ENCODE measurements at regions not wholly inside any gene's neighbourhood (a gene's known extent, or its start where the extent isn't known, plus 50 kb on each side); places are given as distances from the start of the nearest gene placed in this dataset.

DNA sequence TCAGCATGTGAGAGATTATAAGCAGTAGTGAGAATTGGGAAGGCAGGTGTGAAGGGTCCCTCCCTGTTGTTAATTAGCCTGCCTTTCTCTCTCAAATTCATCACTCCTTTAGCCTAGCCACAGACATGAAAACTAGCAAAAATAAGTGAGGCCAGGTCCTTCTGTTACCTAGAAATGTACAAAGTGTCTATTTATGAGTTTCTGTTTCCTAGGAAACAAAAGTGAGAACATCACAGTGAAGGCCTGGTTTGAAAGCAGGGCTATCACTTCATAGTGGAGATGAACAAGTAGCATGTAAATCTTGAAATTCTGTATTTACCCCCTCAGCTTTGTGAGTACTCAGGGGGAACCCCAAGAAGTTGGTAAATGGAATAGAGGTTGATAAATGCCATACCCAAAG lies 78.2 kb upstream of the UMPS start:
- H3K4me3 ChIP-seq (ENCODE audit: insufficient read length, low read depth) = no peak overlapping the region
- no peaks in the 10 kb centered on the region for H3K27me3 ChIP-seq (ENCODE audit: insufficient read depth, insufficient read length)
- H3K36me3 ChIP-seq (ENCODE audit: insufficient read depth, insufficient read length, low read length) = peaks cover 3% of the 10 kb centered on the region
- H3K9me3 ChIP-seq (ENCODE audit: insufficient read depth, low read length) = no peaks in the 10 kb centered on the region
- no peak overlapping the region for H3K9ac ChIP-seq (ENCODE audit: insufficient read length, low read depth)
- H3K4me1 ChIP-seq (ENCODE audit: insufficient read depth, insufficient read length) = no peaks in the 10 kb centered on the region
- no peak for DNase-seq (ENCODE audit: low read depth, low spot score)
- TF ChIP-seq YY1 (IDR thresholded peaks at IDR 0.05; ENCODE audit: insufficient read depth, insufficient read length) = no peak
- no peak for TF ChIP-seq SUZ12 (IDR thresholded peaks at IDR 0.05; ENCODE audit: extremely low read depth, insufficient read depth, insufficient read length)
- TF ChIP-seq ZNF274 (IDR thresholded peaks at IDR 0.05; ENCODE audit: low read depth, low read length) = no peak

DNA sequence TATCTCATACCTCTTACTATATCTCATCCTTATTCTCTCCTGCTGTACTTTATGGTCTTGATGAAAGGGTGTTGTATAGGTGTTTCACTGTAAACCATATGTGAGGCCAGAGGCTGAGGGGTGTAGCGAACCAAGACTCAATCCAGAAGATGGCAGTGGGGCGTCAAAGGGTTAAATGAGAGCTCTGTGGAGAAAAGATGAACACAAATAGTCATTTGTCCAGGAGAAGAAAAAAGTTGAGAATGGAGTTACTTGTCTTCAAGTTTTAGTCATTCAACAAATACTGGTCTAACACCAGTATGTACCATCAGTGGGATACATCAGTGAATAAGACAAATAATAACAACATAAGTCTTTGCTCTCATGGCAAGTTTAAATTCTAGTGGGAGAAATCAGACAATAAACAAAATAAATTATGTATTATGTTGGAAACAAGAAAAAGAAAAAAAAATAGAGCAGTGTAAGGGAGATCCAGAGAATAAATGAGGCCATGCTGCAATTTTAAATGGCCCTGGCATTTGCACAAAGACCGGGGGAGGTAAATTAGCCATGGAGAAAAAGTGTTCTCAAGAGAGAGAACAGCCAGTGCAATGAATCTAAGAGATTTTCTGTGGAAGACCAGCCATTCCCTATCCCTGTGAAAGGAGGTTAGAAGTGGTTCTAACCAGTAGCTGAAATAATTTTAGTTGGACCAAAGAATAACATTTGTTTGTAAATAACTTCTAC lies 77.0 kb upstream of the UMPS start:
- no peaks in the 10 kb centered on the region for H3K4me1 ChIP-seq (ENCODE audit: insufficient read depth, insufficient read length)
- peaks cover 3% of the 10 kb centered on the region for H3K36me3 ChIP-seq (ENCODE audit: insufficient read depth, insufficient read length, low read length)

DNA sequence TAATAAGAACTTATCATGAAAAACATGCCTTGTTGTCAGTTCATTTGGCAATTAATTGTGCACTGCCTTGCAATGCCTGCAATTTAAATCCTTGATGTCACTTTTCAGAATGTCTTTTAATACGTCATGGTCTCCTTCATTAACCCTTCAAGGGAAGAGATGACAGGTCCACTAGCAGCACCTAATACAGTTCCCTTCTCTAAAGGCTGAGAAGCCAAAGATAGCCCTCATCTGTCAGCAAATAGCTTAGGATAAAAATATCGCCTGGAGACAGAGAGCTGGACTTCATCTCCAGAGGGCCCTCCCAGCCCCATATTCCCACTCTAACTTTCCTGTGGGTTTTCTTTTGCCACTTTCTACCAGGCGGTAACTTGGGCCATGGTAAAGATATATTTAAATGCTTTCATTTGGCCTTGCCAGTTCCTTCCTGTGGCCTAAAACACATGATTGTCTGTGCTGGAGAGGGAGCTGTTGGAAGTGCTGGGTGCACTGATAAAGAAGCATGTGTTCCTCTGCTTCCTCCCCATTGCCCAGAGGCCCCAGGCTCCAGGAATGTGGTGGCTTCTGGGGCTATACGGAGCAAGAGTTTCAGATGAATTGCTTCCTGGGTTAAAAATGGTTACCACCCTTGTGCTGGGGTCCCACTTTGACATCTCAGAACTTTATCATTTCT lies 76.3 kb upstream of the UMPS start:
- Histone ChIP-seq H3K4me3 (ENCODE audit: insufficient read length, low read depth) (no peak overlapping the region), H3K9ac (ENCODE audit: insufficient read length, low read depth) (no peak overlapping the region), H3K4me1 (ENCODE audit: insufficient read depth, insufficient read length) (no peaks in the 10 kb centered on the region), H3K9me3 (ENCODE audit: insufficient read depth, low read length) (no peaks in the 10 kb centered on the region), H3K27me3 (ENCODE audit: insufficient read depth, insufficient read length) (no peaks in the 10 kb centered on the region), H3K36me3 (ENCODE audit: insufficient read depth, insufficient read length, low read length) (peaks cover 6% of the 10 kb centered on the region)
- no peak for DNase-seq (ENCODE audit: low read depth, low spot score)
- TF ChIP-seq ZNF274 (IDR thresholded peaks at IDR 0.05; ENCODE audit: low read depth, low read length) = no peak
- no peak for TF ChIP-seq SUZ12 (IDR thresholded peaks at IDR 0.05; ENCODE audit: extremely low read depth, insufficient read depth, insufficient read length)
- TF ChIP-seq YY1 (IDR thresholded peaks at IDR 0.05; ENCODE audit: insufficient read depth, insufficient read length) = no peak

More for the DNA sequence above, 77.0 kb upstream of the UMPS start:
- Histone ChIP-seq H3K9ac (ENCODE audit: insufficient read length, low read depth) (no peak overlapping the region), H3K27me3 (ENCODE audit: insufficient read depth, insufficient read length) (no peaks in the 10 kb centered on the region), H3K9me3 (ENCODE audit: insufficient read depth, low read length) (no peaks in the 10 kb centered on the region), H3K4me3 (ENCODE audit: insufficient read length, low read depth) (no peak overlapping the region)
- DNase-seq (ENCODE audit: low read depth, low spot score) = no peak
- TF ChIP-seq SUZ12 (IDR thresholded peaks at IDR 0.05; ENCODE audit: extremely low read depth, insufficient read depth, insufficient read length) (no peak), YY1 (IDR thresholded peaks at IDR 0.05; ENCODE audit: insufficient read depth, insufficient read length) (no peak), ZNF274 (IDR thresholded peaks at IDR 0.05; ENCODE audit: low read depth, low read length) (no peak)

DNA sequence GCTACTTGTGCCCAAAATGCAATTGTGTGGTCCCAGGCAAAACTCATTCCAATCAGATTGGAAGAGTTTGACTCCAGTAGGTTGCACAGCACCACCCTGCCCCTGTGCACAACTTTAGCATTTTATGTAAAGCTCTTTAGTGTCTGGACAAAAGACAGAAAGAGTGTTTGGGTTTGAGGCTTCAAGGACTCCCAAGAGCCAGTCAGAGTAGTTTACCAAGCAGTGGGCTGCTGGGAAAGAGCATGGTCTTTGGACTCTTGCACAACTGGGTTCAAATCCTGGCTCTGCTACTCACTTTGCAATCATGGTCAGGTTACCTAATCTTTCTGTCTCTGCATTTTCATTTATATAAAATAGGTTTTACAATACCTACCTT lies 75.8 kb upstream of the UMPS start:
- Histone ChIP-seq H3K36me3 (ENCODE audit: insufficient read depth, insufficient read length, low read length) (peaks cover 6% of the 10 kb centered on the region), H3K27me3 (ENCODE audit: insufficient read depth, insufficient read length) (no peaks in the 10 kb centered on the region), H3K9me3 (ENCODE audit: insufficient read depth, low read length) (no peaks in the 10 kb centered on the region), H3K4me3 (ENCODE audit: insufficient read length, low read depth) (no peak overlapping the region), H3K9ac (ENCODE audit: insufficient read length, low read depth) (no peak overlapping the region), H3K4me1 (ENCODE audit: insufficient read depth, insufficient read length) (no peaks in the 10 kb centered on the region)
- no peak for DNase-seq (ENCODE audit: low read depth, low spot score)
- TF ChIP-seq YY1 (IDR thresholded peaks at IDR 0.05; ENCODE audit: insufficient read depth, insufficient read length) = no peak
- TF ChIP-seq ZNF274 (IDR thresholded peaks at IDR 0.05; ENCODE audit: low read depth, low read length) = no peak
- TF ChIP-seq SUZ12 (IDR thresholded peaks at IDR 0.05; ENCODE audit: extremely low read depth, insufficient read depth, insufficient read length) = no peak

DNA sequence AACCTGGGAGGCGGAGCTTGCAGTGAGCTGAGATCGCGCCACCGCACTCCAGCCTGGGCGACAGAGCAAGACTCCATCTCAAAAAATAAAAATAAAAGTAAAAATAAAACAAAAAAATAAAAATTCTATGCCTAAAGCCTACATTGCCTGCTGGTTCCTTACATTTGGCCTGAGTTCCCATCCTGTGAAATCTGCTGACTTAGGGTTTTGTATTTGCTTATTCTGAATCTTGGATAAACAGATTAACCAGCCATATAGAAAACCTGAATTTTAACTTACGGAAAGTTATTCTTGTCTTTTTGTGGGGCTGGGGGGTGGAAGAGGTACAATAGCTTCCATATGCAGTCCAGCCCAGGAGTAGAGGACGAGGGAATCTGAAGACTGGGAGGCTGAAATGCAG lies 73.7 kb upstream of the UMPS start:
- H3K36me3 ChIP-seq (ENCODE audit: insufficient read depth, insufficient read length, low read length) = peaks cover 6% of the 10 kb centered on the region
- TF ChIP-seq SUZ12 (IDR thresholded peaks at IDR 0.05; ENCODE audit: extremely low read depth, insufficient read depth, insufficient read length) = no peak
- TF ChIP-seq ZNF274 (IDR thresholded peaks at IDR 0.05; ENCODE audit: low read depth, low read length) = no peak
- no peak for TF ChIP-seq YY1 (IDR thresholded peaks at IDR 0.05; ENCODE audit: insufficient read depth, insufficient read length)
- DNase-seq (ENCODE audit: low read depth, low spot score) = no peak
- H3K4me1 ChIP-seq (ENCODE audit: insufficient read depth, insufficient read length) = no peaks in the 10 kb centered on the region
- no peaks in the 10 kb centered on the region for H3K27me3 ChIP-seq (ENCODE audit: insufficient read depth, insufficient read length)
- H3K4me3 ChIP-seq (ENCODE audit: insufficient read length, low read depth) = no peak overlapping the region
- H3K9me3 ChIP-seq (ENCODE audit: insufficient read depth, low read length) = no peaks in the 10 kb centered on the region
- H3K9ac ChIP-seq (ENCODE audit: insufficient read length, low read depth) = no peak overlapping the region

DNA sequence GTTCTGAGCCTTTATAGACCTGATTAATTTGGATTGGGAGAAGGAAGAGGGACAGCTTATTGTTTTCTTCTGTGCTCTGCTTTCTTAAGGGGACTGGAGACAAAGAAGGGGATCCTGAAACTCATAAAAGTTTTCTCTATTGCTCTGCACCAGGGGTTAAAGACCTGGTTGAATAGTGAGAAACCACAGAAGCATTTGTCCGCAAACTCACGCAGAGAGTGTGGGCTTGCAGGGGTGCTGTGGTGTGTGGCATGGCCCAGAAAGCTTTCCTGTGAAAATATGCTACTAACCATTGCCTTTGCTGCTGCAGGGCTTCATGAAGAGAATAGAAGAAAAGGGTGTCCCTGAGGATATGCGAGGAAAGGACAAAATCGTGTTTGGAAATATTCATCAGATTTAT lies 73.1 kb upstream of the UMPS start:
- peaks cover 5% of the 10 kb centered on the region for H3K36me3 ChIP-seq (ENCODE audit: insufficient read depth, insufficient read length, low read length)
- TF ChIP-seq SUZ12 (IDR thresholded peaks at IDR 0.05; ENCODE audit: extremely low read depth, insufficient read depth, insufficient read length) (no peak), YY1 (IDR thresholded peaks at IDR 0.05; ENCODE audit: insufficient read depth, insufficient read length) (no peak), ZNF274 (IDR thresholded peaks at IDR 0.05; ENCODE audit: low read depth, low read length) (no peak)

DNA sequence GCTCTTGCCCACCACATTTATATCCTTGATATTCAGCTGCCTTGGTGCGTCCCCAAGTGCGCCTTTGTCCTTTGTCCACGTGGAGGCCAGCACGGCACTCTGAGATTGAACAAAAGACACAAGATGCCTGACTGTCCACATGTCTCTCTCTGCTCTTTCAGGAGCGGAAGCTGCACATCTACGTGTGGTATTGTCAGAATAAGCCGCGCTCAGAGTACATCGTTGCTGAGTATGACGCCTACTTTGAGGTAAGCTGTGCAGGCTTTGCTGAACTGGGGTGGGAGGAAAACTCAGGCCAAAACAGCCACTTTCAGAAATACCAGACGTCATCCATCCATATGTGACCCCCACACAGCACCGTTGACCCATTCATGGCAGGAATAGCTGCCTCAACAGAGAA lies 72.0 kb upstream of the UMPS start:
- Histone ChIP-seq H3K4me1 (ENCODE audit: insufficient read depth, insufficient read length) (no peaks in the 10 kb centered on the region), H3K27me3 (ENCODE audit: insufficient read depth, insufficient read length) (no peaks in the 10 kb centered on the region), H3K36me3 (ENCODE audit: insufficient read depth, insufficient read length, low read length) (peaks cover 3% of the 10 kb centered on the region), H3K9ac (ENCODE audit: insufficient read length, low read depth) (no peak overlapping the region), H3K4me3 (ENCODE audit: insufficient read length, low read depth) (no peak overlapping the region), H3K9me3 (ENCODE audit: insufficient read depth, low read length) (no peaks in the 10 kb centered on the region)
- TF ChIP-seq SUZ12 (IDR thresholded peaks at IDR 0.05; ENCODE audit: extremely low read depth, insufficient read depth, insufficient read length) (no peak), YY1 (IDR thresholded peaks at IDR 0.05; ENCODE audit: insufficient read depth, insufficient read length) (no peak), ZNF274 (IDR thresholded peaks at IDR 0.05; ENCODE audit: low read depth, low read length) (no peak)
- DNase-seq (ENCODE audit: low read depth, low spot score) = no peak

More for the DNA sequence above, 73.1 kb upstream of the UMPS start:
- Histone ChIP-seq H3K4me1 (ENCODE audit: insufficient read depth, insufficient read length) (no peaks in the 10 kb centered on the region), H3K9ac (ENCODE audit: insufficient read length, low read depth) (no peak overlapping the region), H3K4me3 (ENCODE audit: insufficient read length, low read depth) (no peak overlapping the region), H3K9me3 (ENCODE audit: insufficient read depth, low read length) (no peaks in the 10 kb centered on the region), H3K27me3 (ENCODE audit: insufficient read depth, insufficient read length) (no peaks in the 10 kb centered on the region)
- DNase-seq (ENCODE audit: low read depth, low spot score) = no peak
